HG02678 (cell line): ENCODE measurements at regions not wholly inside any gene's neighbourhood (a gene's known extent, or its start where the extent isn't known, plus 50 kb on each side); places are given as distances from the start of the nearest gene placed in this dataset.

ENCODE experiments used
- ATAC-seq: cut with Tn5 transposase; IDR thresholded peaks from one replicate; pipeline ENCODE4 v1.9.1; 2021; ENCODE audit warnings: mild to moderate bottlenecking, moderate library complexity; ENCODE audit not compliant: unreplicated experiment

DNA sequence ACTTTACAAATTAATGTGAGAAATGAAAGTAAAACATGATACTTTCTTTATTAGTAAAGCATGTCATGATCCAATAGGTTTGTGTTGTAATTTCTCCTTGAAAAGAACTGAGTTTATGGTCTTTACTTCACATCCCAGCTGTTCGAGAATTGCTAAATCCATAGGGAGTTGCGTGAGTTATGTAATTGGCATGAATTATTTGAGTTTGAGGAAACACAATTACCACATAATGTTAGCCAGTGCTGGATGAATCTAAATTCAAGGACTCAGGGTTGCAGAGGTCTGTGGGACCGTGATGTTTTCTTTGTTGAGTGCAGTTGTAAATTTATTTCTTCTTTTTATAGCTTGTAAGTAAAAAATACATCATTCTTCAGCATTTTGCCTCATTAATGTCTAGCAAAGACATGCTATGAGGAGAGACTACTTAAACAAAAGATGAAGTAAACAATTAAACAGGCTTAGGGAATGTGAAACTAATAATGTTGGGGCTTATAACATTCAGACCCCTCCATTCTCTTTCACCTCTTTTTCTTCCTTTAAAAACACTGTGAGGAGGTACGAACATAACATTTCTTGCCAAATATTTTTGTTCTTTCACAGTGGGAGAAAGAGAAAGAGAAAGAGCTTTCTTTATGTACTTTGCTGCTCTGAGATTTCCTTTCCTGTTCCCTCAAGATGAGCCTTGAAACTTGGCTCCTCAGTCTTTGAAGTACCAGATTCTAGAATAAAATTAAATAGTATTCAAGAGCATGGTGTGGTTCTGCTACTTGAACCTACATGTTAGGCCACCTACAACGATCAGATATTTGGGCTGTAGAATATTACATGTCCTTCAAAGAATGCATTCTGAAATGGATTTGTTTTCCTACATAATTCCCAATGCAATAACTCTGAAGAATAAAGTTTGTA, 159.6 kb upstream of the ANK2 start:
- no peak for ATAC-seq

DNA sequence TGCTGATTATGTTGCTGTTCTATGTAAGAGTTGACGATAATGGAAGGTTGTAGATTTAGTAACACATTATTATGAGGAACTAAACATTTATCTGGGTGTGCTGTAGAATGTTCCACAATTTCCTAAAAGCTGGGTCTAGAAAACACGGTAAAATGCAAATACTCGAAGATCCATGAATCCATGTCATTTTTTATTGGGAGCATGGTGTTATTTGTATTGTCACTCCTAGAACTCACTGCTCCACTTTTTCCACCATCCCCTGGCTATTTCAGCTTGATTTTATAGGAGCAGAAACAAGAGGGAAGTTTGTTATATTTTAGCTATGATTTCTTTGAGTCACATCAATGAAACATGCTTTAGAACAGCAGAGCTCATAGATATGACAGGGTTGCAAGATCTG, 155.0 kb upstream of the ANK2 start:
- ATAC-seq = no peak

DNA sequence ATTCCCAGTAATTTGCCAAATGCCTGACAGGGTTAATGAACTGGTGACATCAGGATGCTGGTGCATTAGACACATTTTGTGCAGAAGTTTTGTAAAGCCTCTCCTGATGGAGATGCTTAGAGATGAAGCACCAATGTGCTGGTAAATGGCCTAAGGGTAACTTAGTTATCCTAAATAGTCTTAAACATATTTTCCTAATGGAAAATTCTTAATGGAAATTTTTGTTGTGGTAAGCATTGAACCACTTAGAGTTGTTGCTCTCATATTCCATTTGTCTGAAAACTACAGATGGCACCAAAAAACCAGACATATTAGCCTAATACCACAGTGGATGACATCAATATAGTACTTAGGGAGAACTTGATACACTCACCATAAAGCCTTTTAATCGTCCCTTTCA, 154.5 kb upstream of the ANK2 start:
- no peak for ATAC-seq

DNA sequence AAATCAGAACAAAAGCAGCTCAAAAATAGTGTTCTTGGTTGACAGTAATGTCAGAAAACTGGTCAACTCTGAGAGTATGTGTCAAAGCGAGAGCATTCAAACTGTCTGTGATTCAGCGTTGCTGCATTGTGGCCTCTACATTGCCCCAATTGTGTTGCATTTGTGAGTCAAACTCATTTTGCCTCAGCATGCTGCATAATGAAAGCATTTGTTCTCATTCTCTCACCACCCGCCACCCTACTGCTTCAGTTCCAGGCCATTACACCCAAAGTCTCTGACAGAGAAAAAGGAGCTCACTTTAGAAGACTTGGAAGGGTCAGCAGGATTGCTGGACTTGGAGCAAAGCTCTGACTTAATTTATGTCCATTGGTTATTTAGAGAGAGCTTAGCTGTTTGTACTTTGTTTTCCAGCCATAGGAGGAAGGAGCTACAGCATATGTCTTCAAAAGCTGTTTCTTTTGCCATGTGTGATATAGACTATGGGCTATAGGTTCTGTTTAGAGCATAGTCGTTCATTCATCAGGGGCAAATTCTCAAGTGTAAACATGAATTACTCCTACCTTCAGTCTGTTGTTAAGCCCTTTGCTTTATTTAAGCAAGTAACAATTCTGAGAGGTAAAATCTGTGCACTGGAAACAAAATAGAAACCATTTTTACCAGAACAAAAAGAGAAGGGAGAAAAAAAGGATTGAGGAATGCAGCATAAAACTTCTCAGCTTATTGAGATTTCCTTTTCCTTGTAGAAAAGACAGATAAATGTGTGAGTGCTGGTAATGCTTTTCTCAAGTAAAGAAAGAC, 153.4 kb upstream of the ANK2 start:
- no peak for ATAC-seq

DNA sequence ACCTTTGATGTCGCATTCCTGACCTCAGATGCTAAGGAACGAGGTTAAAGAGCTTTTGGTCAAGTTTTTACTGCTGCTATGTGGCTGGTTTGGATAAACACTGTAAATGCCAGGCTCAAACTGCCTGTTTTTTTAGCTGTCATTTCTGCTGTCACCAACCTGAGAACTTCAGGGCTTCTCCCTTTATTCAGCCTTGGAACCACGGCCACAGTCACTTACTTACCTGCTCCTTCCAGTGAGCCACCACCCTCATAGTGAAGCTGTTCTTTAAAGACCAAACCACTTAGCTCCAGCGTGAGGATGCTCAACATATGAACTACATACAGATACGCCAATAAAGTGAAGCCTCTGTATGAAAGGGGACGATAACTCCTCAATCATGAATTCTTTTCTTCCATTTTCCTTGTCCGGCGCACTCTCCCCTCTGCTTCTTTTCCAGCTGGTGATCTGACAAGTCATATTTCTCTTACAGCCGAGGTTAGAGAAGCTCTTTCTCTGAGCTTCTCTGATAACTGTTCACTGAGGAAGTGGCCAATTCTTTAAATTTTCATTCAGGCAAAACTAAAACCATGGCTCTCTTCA, 152.8 kb upstream of the ANK2 start:
- ATAC-seq = no peak

DNA sequence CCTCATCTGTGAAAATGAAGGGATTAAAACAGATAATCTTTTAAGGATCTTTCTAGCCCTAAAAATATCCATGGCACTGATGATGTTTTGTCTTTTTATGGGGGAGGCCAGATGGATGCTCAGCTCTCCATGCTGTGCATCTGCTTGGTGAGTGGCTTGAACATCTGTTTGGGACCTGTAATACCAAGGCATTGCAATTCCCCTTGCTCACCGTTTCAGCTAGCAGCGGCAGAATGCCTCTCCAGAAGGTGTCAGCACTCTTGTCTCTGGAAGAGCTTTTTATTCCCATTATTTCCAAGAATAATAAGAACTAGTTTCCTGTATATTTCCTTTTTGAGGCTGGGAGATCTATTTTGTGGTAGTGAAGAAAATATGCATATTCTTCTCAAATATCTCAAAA, 151.9 kb upstream of the ANK2 start:
- no peak for ATAC-seq

DNA sequence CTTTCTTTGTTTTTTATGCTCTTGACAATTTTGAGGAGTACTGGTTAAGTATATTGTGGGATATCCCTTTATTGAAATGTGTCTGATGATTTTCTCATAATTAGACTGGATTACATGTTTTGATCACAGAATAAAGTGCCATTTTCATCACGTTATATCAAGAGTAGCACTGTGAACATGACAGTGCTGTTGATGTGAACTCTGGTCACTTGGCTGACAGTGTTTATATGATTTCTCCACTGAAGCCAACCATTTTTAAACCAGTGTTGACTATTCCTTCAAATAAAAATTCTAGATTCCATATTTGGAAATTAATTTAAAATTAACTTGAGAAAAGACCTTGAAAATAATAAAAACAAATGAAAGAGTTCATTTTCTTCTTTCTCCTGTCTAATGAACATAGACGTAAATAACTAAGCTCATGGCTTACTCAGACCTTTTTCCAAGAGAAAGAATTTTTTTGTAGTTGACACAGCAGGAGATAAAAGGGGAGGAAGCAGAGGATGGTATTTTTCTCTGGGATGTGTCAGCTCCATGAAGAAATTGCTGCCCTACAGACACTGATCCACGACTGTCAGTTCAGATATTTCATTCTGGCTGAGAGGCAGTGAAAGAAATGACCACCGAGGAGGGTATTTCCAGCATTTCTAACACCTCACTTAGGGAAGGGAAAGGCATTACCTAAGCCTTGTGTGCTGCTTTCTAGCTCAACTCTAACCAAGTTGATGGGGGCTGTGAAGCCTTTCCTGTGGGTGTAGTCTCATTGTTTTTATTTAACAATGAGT, 150.9 kb upstream of the ANK2 start:
- ATAC-seq = no peak

DNA sequence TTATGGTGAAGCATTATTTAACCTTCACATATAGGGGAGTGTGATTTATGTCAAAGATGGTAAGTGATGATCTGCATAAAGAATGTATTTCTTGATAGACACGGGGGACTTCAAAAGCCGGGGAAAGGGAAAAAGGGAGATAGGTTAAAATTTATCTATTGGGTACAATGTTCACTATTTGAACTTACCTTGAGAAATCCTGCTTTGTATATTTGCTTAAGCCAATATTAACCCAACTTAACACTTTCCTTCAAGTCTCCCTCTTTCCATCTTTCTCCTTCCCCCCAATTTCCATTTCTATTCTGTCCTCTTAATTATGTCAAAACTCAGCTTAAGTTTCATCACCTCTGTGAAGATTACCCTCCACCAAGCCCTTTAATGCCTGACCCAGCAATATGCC, 149.0 kb upstream of the ANK2 start:
- ATAC-seq = no peak

DNA sequence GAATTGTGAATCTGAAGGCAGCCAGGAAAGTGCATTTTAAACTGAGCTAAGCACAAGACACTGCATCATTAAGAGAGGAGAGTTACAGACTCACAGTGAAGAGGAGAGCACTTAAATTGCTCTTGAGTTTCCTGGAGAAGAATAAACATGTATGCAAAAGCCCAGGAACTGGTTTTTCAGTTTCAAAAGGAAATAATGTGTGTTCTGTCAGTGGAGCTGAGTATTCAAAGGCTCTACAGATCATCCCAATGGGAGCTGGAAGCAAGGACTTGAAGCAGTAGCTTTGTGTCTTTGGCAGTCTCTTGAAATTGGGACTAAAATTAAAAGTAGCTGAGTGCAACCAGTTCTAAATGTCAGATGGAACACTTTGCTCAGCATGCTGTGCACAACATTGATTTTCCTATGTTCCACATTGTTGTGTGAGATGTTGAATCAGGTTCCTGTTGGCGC, 147.5 kb upstream of the ANK2 start:
- ATAC-seq = no peak

DNA sequence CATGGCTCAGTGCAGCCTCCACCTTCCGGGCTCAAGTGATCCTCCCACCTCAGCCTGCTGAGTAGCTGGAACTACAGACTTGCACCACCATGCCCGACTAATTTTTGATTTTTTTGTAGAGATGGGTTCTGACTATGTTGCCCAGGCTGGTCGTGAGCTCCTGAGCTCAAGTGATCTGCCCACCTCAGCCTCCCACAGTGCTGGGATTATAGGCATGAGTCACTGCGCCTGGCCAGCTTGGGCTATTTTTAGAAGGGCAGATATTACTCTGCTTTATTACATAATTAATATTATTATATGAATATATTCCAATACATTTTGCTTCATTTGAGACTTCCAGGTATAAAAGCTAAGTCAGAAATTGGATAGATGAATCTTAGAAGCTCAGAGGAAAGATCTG, 143.7 kb upstream of the ANK2 start:
- no peak for ATAC-seq

DNA sequence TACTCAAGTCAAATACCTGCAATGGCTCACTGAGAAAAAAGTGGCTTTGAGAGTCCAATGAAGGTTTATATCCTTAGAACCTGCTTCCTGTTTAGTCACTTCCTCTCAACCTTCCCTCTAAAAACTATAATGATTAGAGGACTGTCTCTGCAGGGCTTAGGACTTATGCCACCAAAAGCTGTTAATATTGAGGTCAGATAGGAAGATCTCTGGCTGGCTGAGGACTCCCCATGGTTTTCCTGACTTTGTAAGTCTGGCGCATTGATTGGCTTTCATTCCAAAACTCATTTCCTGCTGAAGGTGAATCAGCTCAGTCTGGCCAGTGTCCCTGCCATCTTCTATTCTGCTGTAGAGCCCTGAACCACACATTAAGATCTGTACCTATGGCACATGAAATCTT, 140.9 kb upstream of the ANK2 start:
- ATAC-seq = no peak

DNA sequence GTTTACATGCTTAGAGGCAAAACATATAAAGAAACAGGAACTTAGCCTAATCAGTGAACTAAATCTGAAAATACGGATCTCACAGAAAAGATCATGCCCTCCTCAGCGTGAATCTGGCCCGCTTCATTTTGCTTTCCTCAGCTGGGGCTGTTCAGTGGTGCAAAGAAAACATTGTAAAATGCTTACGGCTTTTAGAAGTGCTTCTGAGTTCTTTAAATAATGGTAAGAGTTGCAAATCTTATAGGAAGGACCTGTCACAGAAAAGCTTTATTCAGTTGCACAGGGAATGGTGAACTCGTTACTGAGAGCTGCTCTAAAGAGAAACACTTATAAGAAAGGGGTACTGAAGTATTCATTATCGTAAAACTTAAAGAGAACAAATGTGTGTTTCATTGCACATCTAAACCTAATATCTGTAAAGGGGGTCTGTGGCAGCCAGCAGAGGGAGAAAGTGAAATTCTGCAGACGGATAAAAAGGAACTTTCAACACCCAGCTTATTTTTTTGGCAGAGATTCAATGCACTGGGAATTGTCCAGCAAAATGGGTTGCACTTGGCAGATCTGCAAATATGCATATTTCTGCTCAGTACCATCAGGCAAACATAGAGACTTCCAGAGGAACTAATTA, 139.2 kb upstream of the ANK2 start:
- peak; percentile 44 for ATAC-seq

DNA sequence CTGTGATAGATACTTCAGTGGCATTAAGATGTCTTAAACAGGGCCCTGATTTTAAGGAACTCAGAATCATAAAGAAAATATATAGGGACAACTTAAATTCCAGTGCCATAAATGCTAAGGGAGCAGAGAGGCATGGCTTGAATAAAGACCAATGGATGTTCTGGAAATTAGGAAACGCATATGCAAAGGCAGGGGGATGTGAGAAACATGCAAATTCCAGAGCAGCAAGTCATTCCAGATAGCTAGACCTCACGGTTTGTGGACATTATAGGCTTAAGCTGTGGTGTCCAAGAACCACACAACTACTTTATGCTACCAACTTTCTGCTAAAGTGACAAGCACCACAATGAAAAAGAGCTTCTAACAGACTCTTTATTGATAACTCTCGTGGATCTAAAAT, 132.6 kb upstream of the ANK2 start:
- no peak for ATAC-seq

DNA sequence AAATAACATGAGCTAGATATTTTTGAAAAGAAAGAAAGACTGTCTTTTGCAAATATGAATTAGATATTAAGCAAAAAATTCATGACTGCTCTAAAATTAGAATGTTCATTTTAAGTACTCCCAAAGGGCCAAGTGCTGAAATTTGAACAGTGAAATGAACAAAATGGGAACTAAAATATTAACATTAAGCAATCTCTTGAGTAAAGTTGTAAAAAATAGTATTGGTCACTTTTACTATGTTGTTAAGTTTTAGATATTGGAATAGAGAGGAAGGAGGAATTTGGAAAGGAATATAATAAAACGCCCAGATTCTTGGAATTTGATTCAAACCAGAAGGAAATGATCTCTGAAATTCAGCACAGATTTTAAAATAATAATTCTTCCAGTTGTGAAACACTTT, 125.9 kb upstream of the ANK2 start:
- no peak for ATAC-seq

DNA sequence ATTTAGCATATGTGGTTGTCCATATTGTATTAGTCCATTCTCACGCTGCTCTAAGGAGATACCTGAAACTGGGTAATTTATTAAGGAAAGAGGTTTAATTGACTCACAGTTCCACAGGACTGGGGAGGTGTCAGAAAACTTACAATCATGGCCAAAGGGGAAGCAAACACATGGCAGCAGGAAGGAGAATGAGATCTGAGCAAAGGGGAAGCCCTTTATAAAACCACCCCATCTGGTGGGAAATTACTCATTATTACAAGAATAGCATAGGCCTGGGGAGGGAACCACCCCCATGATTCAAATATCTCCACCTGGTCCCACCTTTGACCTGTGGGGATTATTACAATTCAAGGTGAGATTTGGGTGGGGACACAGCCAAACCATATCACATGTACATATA, 122.6 kb upstream of the ANK2 start:
- no peak for ATAC-seq

DNA sequence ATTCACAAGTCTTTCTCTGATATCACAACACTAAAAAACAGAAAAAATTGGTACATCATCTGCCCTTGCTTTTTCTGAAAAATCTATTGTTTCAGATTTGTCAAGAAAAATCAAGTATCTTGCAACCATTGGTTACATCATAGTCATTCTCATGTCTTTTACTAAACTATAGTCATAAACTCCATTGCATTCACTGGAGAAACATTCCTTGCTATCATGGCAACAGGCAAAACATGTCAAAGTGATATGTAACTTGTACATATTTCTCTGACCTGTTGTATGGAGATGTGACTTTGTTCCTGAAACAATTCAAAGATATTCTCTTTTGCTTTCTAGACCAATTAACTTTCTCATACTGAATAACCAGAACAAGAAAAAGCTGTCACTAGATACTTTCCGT, 121.9 kb upstream of the ANK2 start:
- ATAC-seq = no peak

DNA sequence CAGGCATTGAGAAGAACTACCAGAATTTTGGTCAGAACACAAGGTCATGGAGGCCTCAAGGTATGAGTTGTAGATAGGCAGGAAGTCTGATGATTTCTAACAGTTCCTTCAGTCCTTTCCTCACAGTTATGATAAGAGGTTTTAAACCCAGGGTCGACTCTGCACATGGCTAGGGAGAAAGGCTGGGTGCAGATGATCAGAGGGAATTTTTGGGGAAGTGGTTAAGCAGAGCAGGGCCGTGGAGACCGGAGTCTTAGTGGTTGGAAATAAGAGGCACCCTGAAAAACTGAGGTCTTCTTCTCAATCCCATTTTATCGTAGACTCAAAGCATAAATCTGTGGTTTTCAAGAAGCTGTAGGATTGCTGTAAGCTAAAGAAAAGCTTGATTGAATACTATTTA, 118.5 kb upstream of the ANK2 start:
- ATAC-seq = no peak

DNA sequence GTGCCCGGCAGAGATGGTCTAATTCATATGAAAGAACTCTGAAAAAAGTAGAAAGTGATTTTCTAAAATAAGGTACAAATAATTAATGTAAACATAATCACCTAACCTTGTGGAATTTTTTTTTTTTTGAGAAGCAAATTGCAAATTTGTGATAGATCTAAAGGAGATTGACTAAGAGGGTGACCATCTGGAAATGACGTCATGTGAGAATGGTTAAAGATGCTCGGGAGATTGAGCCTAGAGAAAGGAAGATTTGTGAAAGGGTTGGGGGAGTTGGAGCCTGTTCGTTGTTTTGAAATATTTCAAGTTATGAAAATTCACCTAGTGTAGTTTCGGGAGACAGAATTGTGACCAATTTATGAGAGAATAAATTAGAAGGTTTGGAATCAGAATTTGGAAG, 115.7 kb upstream of the ANK2 start:
- ATAC-seq = no peak

DNA sequence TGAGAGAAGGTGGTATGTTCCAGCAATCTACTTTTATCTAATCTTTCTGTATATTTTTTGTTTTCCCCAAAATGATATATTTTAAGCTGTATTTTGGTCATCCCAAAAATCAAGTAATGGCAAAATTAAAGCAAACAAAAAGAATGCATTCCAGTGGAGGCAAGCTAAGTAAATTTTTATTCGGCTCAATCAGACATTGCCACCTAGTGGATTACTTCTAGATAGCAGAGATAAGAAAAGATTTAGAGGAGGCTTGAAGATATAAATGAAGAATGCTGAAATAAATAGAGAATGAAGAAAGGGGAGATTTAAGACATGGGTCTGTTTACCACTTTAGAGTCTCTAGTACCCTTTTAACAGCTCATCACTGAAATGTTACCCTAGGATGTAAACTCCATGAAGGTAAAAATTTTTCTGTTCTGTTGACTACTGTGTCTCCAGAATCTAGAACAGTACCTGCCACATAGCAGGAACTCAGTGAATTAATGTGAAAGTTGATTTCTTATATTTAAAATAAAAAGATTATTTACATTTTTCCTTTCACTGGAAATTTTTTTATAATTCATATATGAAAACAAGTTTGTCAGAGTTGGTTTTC, 110.9 kb upstream of the ANK2 start:
- ATAC-seq = peak; percentile 50

DNA sequence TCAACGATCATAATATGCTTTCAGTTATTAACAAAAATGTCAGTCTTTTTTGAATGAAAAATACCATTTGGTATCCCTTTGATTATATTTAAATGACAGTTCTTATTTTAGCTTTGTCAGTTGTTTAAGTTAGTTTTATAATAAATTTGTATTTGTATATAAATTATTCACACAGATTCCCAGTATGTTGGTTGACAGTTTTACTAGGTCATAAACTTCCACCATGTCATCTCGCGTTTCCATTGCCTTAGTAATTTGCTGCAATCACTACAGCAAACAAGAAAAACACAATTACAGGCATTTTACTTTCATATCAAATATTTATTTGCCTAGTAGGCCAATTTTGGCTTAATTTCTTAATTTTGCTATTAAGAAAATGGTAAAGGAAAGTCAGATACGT, 109.6 kb upstream of the ANK2 start:
- no peak for ATAC-seq
